Upper lobe of right lung (tissue), 1 donor: ENCODE measurements at regions not wholly inside any gene's neighbourhood (a gene's known extent, or its start where the extent isn't known, plus 50 kb on each side); places are given as distances from the start of the nearest gene placed in this dataset.

Experiments used
- ATAC-seq: fragments of 200-7000 bp; cut with Tn5 transposase; one replicate; pipeline ENCODE4 v1.9.1; 2020; ENCODE audit warnings: mild to moderate bottlenecking, moderate library complexity
- DNase-seq: peaks from one replicate; pipeline ENCODE4 v3.0.0-alpha.2; 2020
- H3K27ac ChIP-seq: fragments of 200-600 bp; one replicate; pipeline ENCODE4 v1.8.0; 2022
- H3K27me3 ChIP-seq: fragments of 200-600 bp; one replicate; pipeline ENCODE4 v1.8.0; 2022; ENCODE audit warnings: mild to moderate bottlenecking
- H3K36me3 ChIP-seq: fragments of 200-600 bp; one replicate; pipeline ENCODE4 v1.8.0; 2022
- H3K4me1 ChIP-seq: fragments of 200-600 bp; one replicate; pipeline ENCODE4 v1.8.0; 2022
- H3K4me3 ChIP-seq: fragments of 200-600 bp; one replicate; pipeline ENCODE4 v1.8.0; 2022; ENCODE audit warnings: mild to moderate bottlenecking
- H3K9me3 ChIP-seq: fragments of 200-600 bp; one replicate; pipeline ENCODE4 v1.8.0; 2022
- CTCF ChIP-seq: fragments of 200-600 bp; IDR thresholded peaks from one replicate; pipeline ENCODE4 v1.8.0; 2022; ENCODE audit warnings: antibody characterized with exemption
- intact Hi-C: fragments of 100-400 bp; cut with DNase I; formaldehyde crosslinking; loops from one replicate; pipeline ENCODE4 v1.11.0; 2022
- donor health status: DM: no; HTN: yes; CAD: no; lungs with severe emphysema.

- Histone ChIP-seq H3K4me3 (no peak overlapping the region), H3K36me3 (no peaks in the 10 kb centered on the region), H3K27ac (no peak overlapping the region), H3K27me3 (no peaks in the 10 kb centered on the region), H3K4me1 (no peaks in the 10 kb centered on the region), H3K9me3 (no peaks in the 10 kb centered on the region)
- DNase-seq (no peak), ATAC-seq (no peak)
- no peak for TF ChIP-seq CTCF
- intact Hi-C loops, result no loop called here
These were observed 70.6 kb downstream of the PTHLH start for GRCh38 chr12:27901959-27902358.

- no peak overlapping the region for H3K27ac ChIP-seq
- DNase-seq, result no peak
- H3K36me3 ChIP-seq, result no peaks in the 10 kb centered on the region
- H3K9me3 ChIP-seq, result no peaks in the 10 kb centered on the region
- no peaks in the 10 kb centered on the region for H3K4me1 ChIP-seq
- no peaks in the 10 kb centered on the region for H3K27me3 ChIP-seq
- no peak for ATAC-seq
- no peak overlapping the region for H3K4me3 ChIP-seq
- TF ChIP-seq CTCF, result no peak
- intact Hi-C loops, result no loop called here
These were observed 71.3 kb downstream of the PTHLH start for GRCh38 chr12:27900920-27901879.

- no peak overlapping the region for H3K4me3 ChIP-seq
- intact Hi-C loops, result no loop called here
- ATAC-seq, result no peak
- no peak for TF ChIP-seq CTCF
- no peaks in the 10 kb centered on the region for H3K36me3 ChIP-seq
- no peak for DNase-seq
- H3K27me3 ChIP-seq, result no peaks in the 10 kb centered on the region
- no peaks in the 10 kb centered on the region for H3K4me1 ChIP-seq
- peak overlapping the region; percentile 18 for H3K27ac ChIP-seq
- H3K9me3 ChIP-seq, result no peaks in the 10 kb centered on the region
These were observed 73.3 kb downstream of the PTHLH start for GRCh38 chr12:27899151-27899661.

GRCh38 chr12:27898022-27898421, 74.5 kb downstream of the PTHLH start:
- H3K4me3 ChIP-seq, result no peak overlapping the region
- no peak for TF ChIP-seq CTCF
- no peaks in the 10 kb centered on the region for H3K27me3 ChIP-seq
- no peaks in the 10 kb centered on the region for H3K4me1 ChIP-seq
- no peaks in the 10 kb centered on the region for H3K9me3 ChIP-seq
- ATAC-seq (no peak), DNase-seq (no peak)
- H3K27ac ChIP-seq, result no peak overlapping the region
- H3K36me3 ChIP-seq, result no peaks in the 10 kb centered on the region
- intact Hi-C loops, result no loop called here

- H3K4me1 ChIP-seq, result no peaks in the 10 kb centered on the region
- H3K27me3 ChIP-seq, result no peaks in the 10 kb centered on the region
- no peak for TF ChIP-seq CTCF
- no peak for DNase-seq
- H3K9me3 ChIP-seq, result no peaks in the 10 kb centered on the region
- no peak overlapping the region for H3K27ac ChIP-seq
- no peaks in the 10 kb centered on the region for H3K36me3 ChIP-seq
- ATAC-seq, result no peak
- intact Hi-C loops, result no loop called here
- H3K4me3 ChIP-seq, result no peak overlapping the region
These were observed 76.0 kb downstream of the PTHLH start for GRCh38 chr12:27896419-27896990.
